GM19035 (cell line): ENCODE measurements at regions not wholly inside any gene's neighbourhood (a gene's known extent, or its start where the extent isn't known, plus 50 kb on each side); places are given as distances from the start of the nearest gene placed in this dataset.
"Not testable (repeated sequence)": the region's sequence is repeated elsewhere in the genome, so short reads cannot be mapped to it uniquely, and the experiment has no call there.

Experiments used
- ATAC-seq: cut with Tn5 transposase; IDR thresholded peaks from one replicate; pipeline ENCODE4 v1.9.1; 2021; ENCODE audit not compliant: unreplicated experiment

DNA sequence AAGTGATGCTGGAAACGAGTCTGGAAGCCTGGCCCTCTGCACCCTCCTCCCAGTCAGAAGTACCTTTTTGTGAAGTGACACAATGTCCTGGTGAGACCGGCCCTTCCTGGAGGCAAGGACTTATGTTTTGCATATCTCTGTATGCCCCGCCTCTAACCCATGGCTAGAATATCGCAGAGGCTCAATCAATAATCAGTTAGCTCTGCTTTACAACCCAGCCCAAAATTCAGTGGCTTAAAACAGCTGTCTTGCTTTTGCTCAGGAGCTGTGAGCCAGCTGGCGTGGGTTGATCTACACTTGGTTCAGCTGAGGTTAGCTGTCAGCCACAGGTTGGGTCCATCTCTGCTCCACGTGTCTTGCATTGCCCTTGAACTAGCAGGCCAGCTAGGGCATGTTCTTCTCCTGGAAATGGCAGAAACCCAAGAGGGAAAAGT, 98.8 kb upstream of the METTL14 start:
- no peak for ATAC-seq

- no peak for ATAC-seq
These were observed 97.9 kb upstream of the METTL14 start for GRCh38 chr4:118587116-118587831.

DNA sequence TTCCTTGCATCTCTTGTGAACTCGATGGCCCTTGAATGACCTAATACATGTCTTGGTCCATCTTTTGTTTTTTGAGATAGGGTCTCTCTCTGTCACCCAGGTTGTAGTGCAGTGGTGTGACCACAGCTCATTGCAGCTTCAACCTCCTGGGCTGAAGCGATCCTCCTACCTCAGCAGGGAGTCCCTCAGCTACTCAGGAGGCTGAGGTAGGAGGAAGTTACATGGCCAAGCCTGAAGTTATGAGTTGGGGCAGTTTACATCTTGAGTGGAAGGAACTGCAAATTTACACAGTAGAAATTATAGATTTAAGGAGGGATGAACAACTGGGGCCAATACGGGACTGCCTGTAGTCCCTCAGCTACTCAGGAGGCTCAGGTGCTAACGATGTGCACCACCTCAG, 97.2 kb upstream of the METTL14 start:
- no peak for ATAC-seq

- no peak for ATAC-seq
These were observed 95.6 kb upstream of the METTL14 start for GRCh38 chr4:118589471-118590055.

GRCh38 chr4:118591339-118592046, 93.7 kb upstream of the METTL14 start:
- ATAC-seq, result peak; percentile 98

DNA sequence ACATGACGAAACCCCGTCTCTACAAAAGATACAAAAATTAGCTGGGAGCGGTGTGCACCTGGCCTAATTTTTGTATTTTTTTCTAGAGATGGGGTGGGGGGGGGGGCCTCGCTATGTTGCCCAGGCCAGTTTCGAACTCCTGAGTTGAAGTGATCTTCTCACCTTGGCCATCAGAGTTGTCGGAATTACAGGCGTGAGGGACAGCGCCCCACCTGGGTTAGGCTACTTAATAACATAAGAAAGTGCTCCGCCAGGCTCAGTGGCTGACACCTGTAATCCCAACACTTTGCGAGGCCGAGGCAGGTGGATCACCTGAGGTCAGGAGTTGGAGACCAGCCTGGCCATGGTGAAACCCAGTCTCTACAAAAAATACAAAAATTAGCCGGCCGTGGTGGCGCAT, 92.9 kb upstream of the METTL14 start:
- not testable (repeated sequence) for ATAC-seq

GRCh38 chr4:118595883-118596282, 89.3 kb upstream of the METTL14 start:
- not testable (repeated sequence) for ATAC-seq

DNA sequence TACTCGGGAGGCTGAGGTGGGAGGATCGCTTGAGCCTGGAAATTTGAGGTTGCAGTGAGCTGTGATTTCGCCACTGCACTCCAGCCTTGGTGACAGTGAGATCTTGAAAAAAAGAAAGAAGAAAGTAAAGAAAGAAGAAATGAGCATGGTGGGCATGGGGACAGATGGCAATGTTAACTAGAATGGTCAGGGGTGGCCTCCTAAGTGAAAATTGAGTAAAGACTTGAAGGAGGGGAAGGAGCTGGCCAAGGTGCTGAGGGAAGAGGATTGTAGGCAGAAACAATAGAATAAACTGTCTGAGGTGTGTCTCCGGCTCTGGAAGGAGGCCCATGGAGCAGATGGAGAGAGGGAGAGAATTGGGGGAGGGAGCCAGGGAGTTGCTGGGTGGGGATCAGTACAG, 60.1 kb upstream of the METTL14 start:
- not testable (repeated sequence) for ATAC-seq

DNA sequence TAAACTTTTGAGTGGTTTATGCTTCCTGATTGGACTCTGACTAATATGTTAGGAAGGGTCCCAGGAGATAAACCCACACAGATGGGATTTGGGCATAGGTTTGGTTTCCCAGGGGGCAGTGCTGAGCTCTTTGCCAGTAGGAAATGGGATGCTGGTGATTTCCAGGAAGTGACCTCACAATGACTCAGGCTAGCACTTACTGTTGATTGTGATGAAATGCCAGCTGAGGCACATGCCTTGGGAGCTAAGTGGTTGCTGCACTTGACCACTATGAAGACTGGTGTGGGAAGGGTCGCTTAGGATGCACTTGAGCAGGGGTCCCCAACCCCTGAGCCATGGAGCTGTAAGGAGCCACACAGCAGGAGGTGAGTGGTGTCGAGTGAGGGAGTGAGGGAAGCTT, 55.5 kb upstream of the METTL14 start:
- not testable (repeated sequence) for ATAC-seq

DNA sequence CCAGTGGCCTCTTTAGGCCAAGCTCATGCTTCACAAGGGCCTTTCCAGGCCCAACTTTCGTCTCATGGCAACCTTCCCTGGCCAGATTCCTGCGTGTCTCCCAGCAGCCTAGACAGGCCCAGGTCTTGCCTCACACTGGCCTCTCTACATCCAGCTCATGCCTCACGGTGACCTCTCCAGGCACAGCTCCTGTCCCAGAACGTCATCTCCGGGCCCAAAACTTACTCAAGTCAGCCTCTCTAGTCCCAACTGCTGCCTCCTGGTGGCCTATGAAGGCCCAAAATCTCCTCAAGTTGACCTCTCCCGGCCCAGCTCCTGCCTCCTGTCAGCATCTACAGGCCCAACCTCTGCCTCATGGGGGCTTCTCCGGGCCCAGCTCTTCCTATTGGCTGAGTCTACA, 54.3 kb upstream of the METTL14 start:
- not testable (repeated sequence) for ATAC-seq

DNA sequence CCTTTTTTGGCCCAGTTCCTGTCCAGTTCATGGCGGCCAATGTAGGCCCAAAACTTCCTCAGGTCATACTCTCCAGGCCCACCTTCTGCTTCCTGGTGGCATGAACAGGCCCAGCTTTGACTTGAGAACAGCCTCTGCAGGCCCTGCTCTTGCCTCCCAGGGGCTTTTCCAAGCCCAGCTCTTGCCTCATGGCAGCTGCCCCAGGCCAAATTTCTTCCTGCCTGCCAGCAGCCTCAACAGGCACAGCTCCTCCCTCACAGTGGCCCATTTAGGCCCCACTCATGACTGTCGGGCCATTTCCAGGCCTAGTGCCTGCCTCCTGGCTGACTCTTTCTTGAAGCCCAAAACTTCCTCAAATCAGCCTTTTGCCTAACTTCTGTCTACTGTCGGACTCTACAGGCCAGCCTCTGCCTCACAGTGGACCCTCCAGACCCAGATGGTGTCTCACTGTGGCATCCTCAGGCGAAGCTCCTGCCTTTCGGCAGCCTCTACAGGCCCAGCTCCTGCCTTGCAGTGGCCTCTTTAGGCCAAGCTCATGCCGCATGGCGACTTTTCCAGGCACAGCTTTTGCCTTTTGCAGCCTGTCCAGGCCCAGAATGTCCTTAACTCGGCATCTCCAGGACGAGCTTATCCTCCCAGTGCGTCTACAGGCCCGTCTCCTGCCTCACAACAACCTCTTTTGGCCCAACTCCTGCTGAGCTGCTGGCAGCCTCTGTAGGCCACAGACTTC, 53.7 kb upstream of the METTL14 start:
- ATAC-seq, result not testable (repeated sequence)

GRCh38 chr4:118633476-118633875, 51.7 kb upstream of the METTL14 start:
- not testable (repeated sequence) for ATAC-seq

GRCh38 chr4:118634126-118634875, 50.9 kb upstream of the METTL14 start:
- ATAC-seq, result not testable (repeated sequence)
